ENCODE measurements at regions not wholly inside any gene's neighbourhood (a gene's known extent, or its start where the extent isn't known, plus 50 kb on each side); places are given as distances from the start of the nearest gene placed in this dataset.
"Not testable (repeated sequence)": the region's sequence is repeated elsewhere in the genome, so short reads cannot be mapped to it uniquely, and the experiment has no call there.

DNA sequence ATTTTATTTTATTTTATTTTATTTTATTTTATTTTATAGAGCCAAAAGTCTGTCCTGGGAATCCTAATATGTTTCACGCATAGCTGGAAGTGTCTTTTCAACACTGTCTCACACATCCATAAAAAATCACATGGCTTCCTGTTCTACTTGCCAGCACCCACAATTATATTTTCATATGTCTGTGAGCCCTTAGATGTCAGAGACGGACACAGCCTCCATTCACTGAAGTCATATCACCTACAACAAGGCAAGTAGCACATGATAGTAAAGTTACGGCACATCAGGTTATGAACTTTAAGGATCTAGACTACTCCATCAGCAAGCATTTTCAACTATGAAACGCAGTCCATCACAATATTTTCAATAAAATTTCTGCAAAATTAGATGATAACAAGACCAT lies 168.4 kb downstream of the ZIC4 start:
- no peak for DNase-seq (ENCODE audit: low spot score)

DNA sequence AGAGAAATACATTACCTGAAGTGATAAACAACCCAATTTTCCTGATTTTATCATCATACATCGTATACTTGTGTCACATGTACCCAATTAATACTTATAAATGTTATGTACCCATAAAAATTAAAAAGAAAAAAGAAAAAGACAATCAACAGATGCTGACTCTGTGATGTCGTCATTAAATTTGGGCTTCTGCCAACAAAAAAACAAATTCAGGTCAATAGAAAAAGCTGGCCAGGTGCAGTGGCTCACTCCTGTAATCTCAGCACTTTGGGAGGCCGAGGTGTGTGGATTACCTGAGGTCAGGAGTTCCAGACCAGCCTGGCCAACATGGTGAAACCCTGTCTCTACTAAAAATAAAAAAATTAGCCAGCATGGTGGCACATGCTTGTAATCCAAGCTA lies 174.4 kb downstream of the ZIC4 start:
- DNase-seq (ENCODE audit: low spot score) = not testable (repeated sequence)

DNA sequence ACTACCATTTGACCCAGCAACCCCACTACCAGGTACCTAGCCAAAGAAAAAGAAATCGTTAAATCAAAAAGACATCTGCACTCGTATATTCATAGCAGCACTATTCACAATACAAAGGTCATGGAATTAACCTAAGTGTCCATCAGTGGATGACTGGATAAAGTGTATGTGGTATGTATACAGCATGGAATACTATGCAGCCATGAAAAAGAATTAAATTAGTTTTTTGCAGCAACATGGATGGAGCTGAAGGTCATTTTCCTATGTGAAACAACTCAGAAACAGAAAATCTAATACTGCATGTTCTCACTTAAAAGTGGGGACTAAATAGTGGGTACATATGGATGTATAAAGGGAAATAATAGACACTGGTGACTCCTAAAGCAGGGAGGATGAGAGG lies 175.2 kb downstream of the ZIC4 start:
- no peak for DNase-seq (ENCODE audit: low spot score)

DNA sequence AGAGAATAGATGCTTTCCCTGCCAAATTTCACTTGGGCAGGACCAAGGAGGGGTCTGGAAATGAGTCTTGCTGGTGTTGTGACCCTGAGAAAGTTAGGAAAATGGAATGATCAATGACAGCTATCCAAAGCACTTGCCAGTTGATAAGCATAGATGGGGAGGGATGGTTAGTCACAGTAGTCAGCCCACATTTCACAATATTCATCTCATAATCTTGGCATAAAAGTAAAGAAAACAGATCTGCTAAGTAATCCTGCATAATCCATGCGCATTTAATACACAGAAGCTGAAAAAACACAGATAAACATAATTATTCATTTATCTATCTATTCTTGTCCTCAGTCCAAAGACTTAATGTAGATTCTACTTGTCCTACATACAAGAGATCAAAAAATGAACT lies 184.1 kb downstream of the ZIC4 start:
- no peak for DNase-seq (ENCODE audit: low spot score)

DNA sequence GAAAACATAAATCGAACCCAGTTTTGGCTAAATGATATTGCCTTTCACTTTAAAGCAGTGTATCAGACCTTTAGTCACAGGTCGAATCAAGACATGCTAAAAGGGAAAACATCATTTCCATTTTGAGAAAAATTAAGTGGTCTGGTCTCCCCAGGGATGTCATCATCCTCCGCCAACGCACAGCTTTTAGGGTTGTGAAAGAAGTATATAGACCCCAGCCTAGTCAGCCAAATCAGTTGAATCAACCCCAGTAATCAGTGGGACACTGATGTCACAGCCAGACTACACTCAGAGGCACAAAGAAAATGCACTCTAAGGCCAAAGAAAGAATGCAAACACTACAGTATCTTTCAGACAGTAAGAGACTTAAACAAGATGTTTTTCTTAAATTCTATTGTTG lies 187.4 kb downstream of the ZIC4 start:
- no peak for DNase-seq (ENCODE audit: low spot score)

DNA sequence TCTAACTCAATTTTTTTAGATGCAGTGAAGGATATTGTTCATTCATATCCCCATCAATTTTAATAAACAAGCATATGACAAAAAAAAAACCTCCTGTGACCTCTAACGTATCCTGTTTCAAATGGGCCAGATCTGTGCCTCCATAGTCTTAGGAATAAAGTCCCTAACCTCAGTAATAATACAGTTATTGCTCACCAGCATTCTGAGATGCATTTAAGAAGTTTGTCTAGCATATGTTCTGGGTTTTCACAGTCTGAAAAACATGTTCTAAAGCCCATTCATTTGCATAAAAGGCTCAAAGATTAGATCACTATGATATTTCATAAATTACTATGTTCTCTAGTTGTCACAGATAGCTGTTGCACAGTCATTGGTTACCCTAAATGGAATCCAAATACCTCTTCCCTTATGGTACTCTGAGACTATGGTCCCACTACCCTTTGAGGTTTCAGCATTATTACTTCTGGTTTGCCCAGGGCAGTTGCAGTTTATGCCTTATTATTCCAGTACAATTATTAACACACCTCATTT lies 190.1 kb downstream of the ZIC4 start:
- no peak for DNase-seq (ENCODE audit: low spot score)

DNA sequence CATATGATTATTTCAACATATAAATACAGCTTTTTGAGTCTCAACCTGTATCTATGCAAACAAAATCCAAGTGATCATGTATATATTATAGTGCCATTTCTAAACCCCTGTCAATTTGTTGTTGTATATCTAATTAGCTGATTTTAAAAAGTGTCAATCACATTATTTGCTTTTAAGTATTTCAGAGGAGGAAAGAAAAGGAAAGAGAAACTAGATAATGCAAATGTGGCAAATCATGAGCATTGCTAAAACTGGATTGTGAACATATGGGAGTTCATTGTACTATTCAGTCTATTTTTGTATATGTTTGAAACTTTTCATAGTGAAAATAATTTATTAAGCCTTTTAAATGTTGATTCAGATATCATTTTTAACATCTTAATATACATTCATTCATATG lies 190.7 kb downstream of the ZIC4 start:
- DNase-seq (ENCODE audit: low spot score) = no peak

DNA sequence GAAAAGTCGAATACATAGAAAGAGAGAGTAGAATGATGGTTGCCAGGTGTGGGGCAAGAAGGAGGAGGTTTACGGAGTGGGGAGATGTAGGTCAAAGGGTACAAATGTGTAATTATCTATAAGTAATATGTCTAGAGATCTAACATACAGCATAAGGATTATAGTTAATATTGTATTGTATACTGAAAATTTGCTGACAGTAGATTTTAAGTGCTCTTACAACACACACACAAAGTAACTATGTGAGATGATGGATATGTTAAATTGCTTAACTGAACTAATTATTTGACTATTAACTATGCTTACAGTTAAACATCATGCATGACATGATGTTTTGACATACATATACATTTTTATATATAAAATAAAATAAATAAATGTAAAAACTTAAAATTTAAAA lies 192.7 kb downstream of the ZIC4 start:
- DNase-seq (ENCODE audit: low spot score) = no peak

DNA sequence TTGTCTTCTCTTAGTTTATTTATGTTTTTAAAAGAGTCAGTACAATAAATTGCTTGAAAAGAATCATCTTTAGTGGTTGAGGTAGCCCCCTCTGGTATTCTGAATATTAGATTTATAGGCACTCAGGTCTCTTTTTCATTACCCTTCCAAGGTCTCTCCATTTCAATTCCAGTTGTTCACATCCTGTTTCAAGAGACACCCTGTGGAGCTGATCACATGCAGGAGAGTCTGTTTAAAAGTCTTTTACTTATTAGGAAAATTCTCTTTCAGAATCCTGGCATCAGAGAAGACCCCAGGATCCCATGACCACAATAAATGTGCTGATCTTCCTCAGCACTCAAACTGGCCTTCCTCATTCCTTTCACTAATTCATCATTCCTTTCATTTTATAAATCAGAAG lies 195.7 kb downstream of the ZIC4 start:
- DNase-seq (ENCODE audit: low spot score) = no peak

DNA sequence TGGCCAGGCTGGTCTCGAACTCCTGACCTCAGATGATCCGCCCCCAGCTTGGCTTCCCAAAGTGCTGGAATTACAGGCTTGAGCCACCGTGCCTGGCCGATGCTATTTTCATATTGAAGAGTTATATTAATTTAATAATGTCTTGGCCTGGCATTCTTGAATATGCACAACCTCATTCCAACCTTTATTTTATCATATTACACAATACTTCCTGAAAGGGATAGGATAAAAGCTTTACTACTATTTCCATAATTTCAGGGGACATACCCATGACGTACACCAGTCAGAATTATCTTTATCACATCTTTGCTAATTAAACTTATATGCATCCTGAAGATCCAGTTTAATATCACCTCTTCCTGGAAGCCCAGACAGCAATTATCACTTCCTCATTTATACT lies 205.3 kb downstream of the ZIC4 start:
- no peak for DNase-seq (ENCODE audit: low spot score)

DNA sequence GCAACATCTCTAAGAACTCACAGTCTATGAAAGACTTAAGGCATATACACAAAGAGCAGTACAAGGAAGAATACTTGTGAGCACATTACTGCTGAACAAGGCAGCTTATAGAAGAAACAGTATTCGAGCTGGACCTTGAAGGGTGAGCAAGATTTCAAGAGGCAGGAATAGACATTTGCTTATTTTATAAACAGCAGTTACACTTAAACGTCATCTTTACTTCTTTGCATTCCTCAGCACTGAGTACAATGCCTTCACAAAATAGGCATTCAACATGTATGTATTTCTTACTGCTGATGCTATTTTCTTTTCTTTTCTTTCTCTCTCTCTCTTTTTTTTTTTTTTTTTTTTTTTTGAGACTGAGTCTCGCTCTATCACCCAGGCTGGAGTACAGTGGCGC lies 205.8 kb downstream of the ZIC4 start:
- no peak for DNase-seq (ENCODE audit: low spot score)

DNA sequence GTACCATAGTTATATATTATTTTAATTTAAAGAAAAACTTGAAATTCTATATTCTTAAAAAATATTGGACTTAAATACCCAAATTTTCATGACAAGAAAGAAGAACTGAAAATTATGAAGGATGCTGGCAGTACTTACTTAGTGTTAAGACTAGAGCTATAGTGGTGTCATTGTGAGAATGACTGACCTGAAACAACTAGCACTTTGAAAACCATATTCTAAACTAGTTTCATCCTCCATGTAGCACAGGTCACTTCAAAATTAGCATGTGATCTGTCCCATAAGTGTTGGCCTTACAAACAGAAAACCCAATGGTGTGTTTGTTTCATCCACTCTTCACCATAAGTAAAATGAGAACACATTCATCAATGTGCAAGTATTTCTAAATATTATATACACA lies 208.6 kb downstream of the ZIC4 start:
- DNase-seq (ENCODE audit: low spot score) = no peak

DNA sequence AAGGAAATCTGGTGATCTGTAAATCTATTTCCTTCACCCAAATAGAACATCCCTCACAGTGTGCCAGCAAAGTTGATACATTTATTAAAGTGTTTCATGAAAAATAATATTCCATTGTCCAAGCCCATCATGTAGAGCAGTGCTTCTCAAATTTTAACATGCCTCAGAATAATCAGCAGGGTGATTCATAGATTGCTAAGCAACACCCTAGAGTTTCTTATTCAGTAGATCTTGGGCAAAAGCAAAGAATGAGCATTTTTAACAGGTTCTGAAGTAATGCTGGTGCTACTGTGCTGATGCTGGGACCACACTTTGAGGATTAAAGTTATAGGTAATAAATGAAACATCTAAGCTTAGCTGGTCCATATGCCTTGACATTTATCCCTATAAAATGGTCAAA lies 210.5 kb downstream of the ZIC4 start:
- DNase-seq (ENCODE audit: low spot score) = no peak

DNA sequence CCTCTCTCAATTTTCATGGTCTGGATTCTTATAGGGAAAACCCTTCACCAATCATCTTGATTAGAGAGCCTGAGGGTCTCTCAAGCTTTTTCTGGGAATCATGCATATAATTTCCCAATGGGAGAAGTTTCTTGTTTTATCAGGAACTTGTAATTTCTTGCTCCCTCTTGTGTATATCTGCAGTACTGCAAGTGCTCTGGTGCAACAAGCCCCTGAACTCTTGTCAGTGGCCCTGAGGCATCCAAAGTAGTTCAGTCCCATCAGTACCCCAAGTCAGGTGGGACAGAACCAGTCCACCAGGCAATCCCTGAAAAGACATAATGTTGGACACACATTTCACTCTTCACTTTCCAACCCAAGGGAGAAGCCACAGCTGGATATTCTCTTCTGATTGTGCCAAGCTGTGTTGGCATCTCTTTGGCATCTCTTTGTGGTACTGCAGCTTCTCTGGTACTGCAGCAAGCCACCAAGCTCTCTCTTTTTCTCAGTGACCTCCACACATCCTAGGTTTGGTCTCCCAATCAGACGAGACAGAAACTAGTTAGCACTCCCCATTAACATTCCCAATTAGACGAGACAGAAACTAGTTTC lies 214.5 kb downstream of the ZIC4 start:
- DNase-seq (ENCODE audit: low spot score) = peak; percentile 52

DNA sequence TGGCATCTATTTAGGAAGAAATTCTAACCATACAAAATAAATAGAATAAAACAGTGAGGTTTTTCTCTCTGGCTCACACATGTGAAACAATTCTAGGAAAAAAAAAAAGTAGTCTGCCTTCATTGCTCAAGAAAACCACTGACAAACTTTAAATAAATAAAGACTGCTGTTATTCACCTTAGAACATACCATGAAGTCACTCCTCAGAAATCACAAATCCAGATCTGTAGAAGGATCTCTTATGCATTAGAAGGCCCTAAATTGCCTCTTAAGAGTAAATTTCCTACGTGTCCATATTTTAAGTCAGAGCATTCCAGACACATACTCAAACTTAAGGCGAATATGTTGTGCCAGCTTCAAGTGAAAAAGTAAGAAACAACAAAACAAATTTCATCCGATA lies 217.3 kb downstream of the ZIC4 start:
- no peak for DNase-seq (ENCODE audit: low spot score)

DNA sequence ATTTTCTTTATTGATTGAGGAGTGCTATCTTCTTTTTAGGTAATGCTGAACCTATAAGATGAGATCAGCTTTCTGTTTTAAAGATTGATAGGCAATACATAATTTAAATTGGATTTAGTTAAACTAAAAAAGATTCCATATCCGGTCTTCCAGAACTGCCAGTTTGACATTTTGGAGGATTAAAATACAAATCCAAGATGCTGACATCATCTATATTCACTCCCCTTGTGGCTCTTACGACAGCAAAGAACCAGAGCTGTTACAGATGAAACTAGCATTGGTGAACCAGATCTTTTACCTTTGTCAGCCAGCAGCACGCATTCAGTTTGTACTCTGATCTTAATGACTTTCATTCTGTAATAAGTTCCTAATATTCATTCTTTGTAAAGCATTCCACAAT lies 218.7 kb downstream of the ZIC4 start:
- DNase-seq (ENCODE audit: low spot score) = no peak

DNA sequence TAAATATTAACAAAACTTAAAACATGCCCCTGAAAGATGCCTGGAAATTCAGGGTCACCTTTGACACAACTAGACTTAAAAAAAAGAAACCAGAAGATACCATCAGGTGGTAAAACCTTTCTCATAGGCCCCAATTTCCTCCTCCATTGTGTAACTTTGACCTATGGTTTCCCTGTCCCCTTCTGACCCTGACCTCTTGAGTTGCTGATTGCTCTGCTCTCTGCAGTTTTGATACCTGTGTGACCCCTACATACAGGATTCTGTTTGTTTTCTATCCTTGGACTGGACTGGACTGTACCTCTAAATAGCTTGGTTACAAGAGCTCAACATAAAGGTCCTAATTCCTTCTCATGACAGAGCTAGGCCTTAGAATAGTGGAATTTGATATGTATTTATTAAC lies 220.6 kb downstream of the ZIC4 start:
- no peak for DNase-seq (ENCODE audit: low spot score)

DNA sequence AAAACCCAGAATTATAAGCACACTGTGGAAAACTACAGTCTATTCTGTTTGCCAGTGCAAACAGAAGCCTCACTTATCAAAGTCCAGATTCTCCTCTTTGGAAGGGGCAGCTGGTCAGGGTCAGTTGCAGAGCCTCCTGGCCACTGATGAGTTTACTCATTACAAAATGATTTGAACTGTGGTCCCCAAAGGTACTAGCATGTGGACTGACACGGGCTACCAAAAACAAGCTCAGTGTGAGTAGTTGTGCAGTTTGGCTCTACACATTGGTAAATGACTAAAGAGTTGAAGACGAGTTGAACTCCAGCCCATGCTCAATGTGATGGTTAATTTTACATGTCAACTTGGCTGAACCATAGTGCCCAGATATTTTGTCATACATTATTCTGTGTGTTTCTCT lies 221.5 kb downstream of the ZIC4 start:
- DNase-seq (ENCODE audit: low spot score) = no peak

DNA sequence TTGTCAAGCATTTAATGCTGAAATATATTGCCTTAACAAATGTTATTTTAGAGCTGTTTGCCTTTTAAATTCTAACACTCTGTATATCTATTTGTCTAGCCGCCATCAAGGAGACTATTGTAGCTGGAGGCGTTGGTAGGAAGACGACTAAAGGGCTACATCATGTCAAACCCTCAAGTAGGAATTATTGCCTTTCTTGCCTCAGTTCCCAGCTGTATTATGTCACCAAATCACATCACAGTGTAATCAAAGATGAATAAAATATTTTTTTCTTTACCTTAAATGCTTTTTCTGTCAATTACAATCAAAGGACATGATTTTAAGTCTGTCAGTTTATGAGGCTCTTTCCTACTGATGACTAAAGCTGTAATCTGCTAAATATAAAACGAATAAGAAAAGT lies 233.1 kb downstream of the ZIC4 start:
- no peak for DNase-seq (ENCODE audit: low spot score)

DNA sequence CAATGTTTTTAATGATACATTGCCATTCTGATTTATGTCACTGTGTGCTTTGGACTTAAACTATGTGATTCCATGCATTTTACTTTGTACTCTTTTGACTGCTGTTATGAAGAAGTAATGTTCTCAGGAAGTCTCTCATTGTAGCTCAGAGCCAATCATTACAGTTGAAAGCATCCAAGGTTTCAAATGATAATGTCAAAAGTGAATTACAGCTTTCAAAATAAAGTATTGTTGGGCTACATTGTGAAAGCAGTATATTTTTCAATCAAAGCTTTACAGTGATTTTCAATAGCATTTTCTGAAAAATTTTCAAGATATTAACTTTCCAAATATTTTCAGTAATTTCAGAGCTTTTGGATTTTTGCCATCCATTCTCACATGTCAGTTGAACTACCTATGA lies 243.6 kb downstream of the ZIC4 start:
- DNase-seq (ENCODE audit: low spot score) = no peak

DNA sequence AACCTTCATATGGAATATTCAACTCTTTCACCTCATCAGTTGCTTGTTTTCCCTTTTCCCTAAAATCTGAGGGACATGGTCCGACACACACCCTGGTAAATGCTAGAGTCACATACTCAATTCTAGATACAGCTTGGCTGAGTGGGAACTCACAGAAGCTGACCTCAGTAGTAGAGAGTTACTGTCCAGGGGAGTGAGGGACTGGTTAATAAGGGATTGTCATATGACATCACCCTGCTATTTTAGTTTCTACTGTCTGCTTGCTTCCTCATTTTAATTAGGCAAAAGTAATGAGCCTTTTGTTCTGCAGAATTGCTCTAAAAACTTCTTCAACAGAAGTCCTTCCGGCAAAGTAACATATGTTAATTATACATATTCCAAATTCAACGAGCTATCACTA lies 244.5 kb downstream of the ZIC4 start:
- no peak for DNase-seq (ENCODE audit: low spot score)

DNA sequence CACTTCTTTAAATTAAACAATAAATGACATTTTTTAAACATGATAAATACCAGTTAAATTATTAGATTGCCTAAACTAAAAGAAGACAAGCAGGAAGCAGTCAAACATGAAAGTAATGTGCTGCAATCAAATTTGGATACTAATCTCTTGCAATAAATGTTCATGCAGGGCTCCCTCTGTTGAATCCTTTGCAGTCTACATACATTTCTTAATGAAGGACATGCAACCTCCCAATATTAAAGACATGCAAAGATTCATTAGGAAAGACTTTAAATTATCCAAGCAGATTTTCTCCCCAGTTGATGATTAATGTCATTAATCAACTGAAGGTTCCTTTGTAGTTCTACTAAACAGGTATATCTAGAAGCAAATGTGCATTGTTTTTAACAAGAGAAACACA lies 245.4 kb downstream of the ZIC4 start:
- DNase-seq (ENCODE audit: low spot score) = no peak

DNA sequence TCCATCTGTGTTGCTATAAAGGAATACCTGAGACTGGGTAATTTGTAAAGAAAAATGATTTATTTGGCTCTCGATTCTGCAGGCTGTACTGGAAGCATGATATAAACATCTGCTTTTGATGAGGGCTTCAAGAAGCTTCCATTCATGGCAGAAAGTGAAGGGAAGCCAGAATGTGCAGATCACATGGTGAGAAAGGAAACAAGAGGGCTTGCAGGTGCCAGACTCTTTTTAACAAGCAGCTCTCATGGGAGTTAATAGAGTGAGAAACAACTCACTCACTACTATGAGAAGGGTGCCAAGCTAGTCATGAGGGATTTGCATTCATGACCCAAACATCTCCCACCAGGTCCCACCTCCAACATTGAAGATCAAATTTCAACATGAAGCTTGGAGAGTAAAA lies 247.2 kb downstream of the ZIC4 start:
- no peak for DNase-seq (ENCODE audit: low spot score)

DNA sequence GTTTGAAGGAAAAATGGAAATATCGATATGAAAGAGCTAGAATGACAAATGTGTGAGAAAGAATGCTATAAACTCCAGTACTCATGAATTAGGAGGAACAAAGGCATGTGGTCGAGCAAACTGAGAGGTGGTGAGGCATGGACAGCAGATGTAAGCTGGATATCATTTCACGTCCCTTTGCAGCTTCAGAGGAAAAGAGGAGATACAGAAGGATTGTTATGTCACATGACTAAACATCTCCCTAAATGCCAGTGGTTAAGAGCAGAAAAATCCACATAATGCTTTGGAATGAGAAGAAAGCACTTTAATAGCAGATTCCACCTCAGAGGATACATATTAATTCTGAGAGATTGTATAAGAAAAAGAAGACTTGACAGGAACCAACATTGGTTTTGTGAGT lies 248.7 kb downstream of the ZIC4 start:
- DNase-seq (ENCODE audit: low spot score) = no peak

DNA sequence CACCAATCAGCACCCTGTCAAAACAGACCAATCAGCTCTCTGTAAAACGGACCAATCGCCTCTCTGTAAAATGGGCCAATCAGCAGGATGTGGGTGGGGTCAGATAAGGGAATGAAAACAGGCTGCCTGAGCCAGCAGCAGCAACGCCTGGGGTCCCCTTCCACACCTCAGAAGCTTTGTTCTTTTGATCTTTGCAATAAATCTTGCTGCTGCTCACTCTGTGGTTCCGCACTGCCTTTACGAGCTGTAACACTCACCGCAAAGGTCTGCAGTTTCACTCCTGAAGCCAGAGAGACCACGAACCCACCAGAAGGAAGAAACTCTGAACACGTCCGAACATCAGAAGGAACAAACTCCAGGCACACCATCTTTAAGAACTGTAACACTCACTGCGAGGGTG lies 251.4 kb downstream of the ZIC4 start:
- not testable (repeated sequence) for DNase-seq (ENCODE audit: low spot score)

Measured in ecto neural progenitor cell (in vitro differentiated cells).